Left ventricle myocardium inferior (tissue), 1 donor: ENCODE measurements at regions not wholly inside any gene's neighbourhood (a gene's known extent, or its start where the extent isn't known, plus 50 kb on each side); places are given as distances from the start of the nearest gene placed in this dataset.

Experiments used
- DNase-seq: peaks from one replicate; pipeline ENCODE4 v3.0.0-alpha.2; 2020
- H3K27ac ChIP-seq: fragments of 200-600 bp; replicated peaks from 2 replicates; pipeline ENCODE4 v1.8.0; 2021
- H3K27me3 ChIP-seq: fragments of 200-600 bp; 2 replicates; pipeline ENCODE4 v1.8.0; 2021; ENCODE audit warnings: low read depth
- H3K36me3 ChIP-seq: fragments of 200-600 bp; 2 replicates; pipeline ENCODE4 v1.8.0; 2021
- H3K4me1 ChIP-seq: fragments of 200-600 bp; 2 replicates; pipeline ENCODE4 v1.8.0; 2021
- H3K4me3 ChIP-seq: fragments of 200-600 bp; 2 replicates; pipeline ENCODE4 v1.8.0; 2021; ENCODE audit warnings: mild to moderate bottlenecking, moderate library complexity
- H3K9me3 ChIP-seq: fragments of 200-600 bp; replicated peaks from 2 replicates; pipeline ENCODE4 v1.8.0; 2021
- intact Hi-C: fragments of 100-400 bp; cut with micrococcal nuclease; formaldehyde crosslinking; loops from one replicate; pipeline ENCODE4 v1.11.0; 2022
- TF ChIP-seq, protein P1 (sequence below): fragments of 200-600 bp; IDR thresholded peaks from 2 replicates; pipeline ENCODE4 v1.8.0; 2021; ENCODE audit warnings: antibody characterized with exemption, mild to moderate bottlenecking, borderline replicate concordance
- donor health status: DM: no; HTN: yes; CAD: no; lungs with severe emphysema.

DNA sequence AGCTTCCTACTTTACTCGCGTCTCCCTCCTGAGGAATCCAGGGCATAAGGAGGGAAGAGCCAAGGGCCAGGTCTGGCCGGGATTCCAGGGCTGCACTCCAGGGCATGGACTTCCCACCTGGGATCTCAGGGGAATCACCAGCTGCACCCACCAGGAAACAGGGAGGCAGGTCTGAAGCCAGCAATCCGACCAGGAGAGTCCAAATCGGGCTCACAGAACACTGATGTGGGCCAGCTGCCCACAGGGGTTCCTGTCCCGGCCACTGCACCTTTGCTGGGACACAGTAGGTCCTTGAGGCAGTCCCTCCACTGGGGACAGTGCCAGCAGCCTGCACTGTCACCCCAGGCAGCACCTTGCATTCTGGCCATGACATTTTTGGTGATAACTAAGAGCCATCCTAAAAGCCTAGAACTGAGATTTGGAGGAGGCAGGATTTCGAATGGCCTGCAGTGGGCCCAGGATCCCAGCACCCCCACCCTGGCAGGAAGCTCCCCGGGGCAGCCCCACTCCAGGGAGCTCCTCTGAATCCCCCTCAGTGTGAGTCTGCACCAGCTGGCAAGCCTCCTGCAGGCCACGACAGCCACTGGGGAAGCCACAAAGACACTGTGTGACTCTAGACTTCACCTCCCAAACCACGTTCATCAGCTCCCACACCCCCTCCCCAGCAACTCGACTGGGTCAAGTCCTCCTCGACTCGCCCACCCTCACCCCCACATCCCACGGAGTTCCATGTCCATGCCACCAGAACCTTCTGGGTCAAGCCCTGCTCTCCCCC lies 71.5 kb upstream of the PPP2R2D start:
- TF ChIP-seq, protein P1, sequence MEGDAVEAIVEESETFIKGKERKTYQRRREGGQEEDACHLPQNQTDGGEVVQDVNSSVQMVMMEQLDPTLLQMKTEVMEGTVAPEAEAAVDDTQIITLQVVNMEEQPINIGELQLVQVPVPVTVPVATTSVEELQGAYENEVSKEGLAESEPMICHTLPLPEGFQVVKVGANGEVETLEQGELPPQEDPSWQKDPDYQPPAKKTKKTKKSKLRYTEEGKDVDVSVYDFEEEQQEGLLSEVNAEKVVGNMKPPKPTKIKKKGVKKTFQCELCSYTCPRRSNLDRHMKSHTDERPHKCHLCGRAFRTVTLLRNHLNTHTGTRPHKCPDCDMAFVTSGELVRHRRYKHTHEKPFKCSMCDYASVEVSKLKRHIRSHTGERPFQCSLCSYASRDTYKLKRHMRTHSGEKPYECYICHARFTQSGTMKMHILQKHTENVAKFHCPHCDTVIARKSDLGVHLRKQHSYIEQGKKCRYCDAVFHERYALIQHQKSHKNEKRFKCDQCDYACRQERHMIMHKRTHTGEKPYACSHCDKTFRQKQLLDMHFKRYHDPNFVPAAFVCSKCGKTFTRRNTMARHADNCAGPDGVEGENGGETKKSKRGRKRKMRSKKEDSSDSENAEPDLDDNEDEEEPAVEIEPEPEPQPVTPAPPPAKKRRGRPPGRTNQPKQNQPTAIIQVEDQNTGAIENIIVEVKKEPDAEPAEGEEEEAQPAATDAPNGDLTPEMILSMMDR: no peak
- Histone ChIP-seq H3K36me3 (no peaks in the 10 kb centered on the region), H3K27ac (no peak overlapping the region), H3K4me3 (no peak overlapping the region), H3K9me3 (peaks cover 6% of the 10 kb centered on the region), H3K27me3 (peaks cover 79% of the 10 kb centered on the region), H3K4me1 (no peaks in the 10 kb centered on the region)
- DNase-seq: no peak
- intact Hi-C loops: no loop called here

DNA sequence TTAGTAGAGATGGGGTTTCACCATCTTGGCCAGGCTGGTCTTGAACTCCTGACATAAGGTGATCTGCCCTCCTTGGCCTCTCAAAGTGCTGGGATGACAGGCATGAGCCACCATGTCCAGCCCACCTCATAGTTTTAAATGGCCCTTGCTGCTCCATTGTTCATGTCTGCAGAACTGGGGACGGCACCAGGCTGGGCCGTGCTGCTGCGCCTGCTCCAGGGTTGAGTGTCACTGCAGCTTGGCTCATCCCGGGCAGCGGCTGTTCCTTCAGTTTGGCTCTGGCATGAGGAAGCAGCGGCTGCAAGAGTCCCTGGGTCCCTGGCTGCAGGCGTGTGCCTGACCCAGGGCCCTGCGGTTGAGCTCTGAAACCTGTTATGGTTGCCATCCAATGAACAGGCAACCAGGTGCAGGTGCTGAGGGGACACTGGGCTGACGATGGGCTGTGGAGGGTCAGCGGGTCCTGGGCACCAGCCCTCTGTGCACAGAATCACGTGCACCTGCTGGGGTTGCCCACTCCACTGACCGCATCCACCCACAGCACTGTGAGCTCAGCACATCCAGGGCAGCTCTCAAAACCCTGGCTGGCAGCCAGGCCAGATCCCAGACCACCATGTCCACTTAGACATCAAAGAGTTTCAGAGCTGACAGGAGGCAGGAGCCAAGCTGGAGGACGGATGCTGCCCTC lies 70.2 kb upstream of the PPP2R2D start:
- H3K27ac ChIP-seq: no peak overlapping the region
- no peaks in the 10 kb centered on the region for H3K4me1 ChIP-seq
- no peaks in the 10 kb centered on the region for H3K36me3 ChIP-seq
- DNase-seq: no peak
- H3K9me3 ChIP-seq: peaks cover 18% of the 10 kb centered on the region
- H3K27me3 ChIP-seq: peaks cover 76% of the 10 kb centered on the region
- intact Hi-C loops: no loop called here
- TF ChIP-seq, protein P1: no peak
- no peak overlapping the region for H3K4me3 ChIP-seq

GRCh38 chr10:131831561-131831960 lies 69.2 kb upstream of the PPP2R2D start:
- Histone ChIP-seq H3K27me3 (peaks cover 78% of the 10 kb centered on the region), H3K36me3 (no peaks in the 10 kb centered on the region), H3K4me1 (no peaks in the 10 kb centered on the region), H3K4me3 (no peak overlapping the region), H3K9me3 (peaks cover 25% of the 10 kb centered on the region), H3K27ac (no peak overlapping the region)
- DNase-seq: no peak
- TF ChIP-seq, protein P1: no peak
- intact Hi-C loops: no loop called here

GRCh38 chr10:131832056-131832685 lies 68.6 kb upstream of the PPP2R2D start:
- Histone ChIP-seq H3K4me1 (no peaks in the 10 kb centered on the region), H3K9me3 (peaks cover 25% of the 10 kb centered on the region), H3K4me3 (no peak overlapping the region), H3K36me3 (no peaks in the 10 kb centered on the region), H3K27me3 (peaks cover 78% of the 10 kb centered on the region), H3K27ac (no peak overlapping the region)
- TF ChIP-seq, protein P1: no peak
- no peak for DNase-seq
- intact Hi-C loops: no loop called here

- Histone ChIP-seq H3K4me3 (no peak overlapping the region), H3K9me3 (peaks cover 23% of the 10 kb centered on the region), H3K4me1 (no peaks in the 10 kb centered on the region), H3K27ac (no peak overlapping the region), H3K27me3 (peaks cover 73% of the 10 kb centered on the region), H3K36me3 (no peaks in the 10 kb centered on the region)
- DNase-seq: no peak
- intact Hi-C loops: no loop called here
- TF ChIP-seq, protein P1: no peak
Observed at GRCh38 chr10:131833013-131833412, 67.8 kb upstream of the PPP2R2D start.
